GM19240 (cell line): ENCODE measurements at regions not wholly inside any gene's neighbourhood (a gene's known extent, or its start where the extent isn't known, plus 50 kb on each side); places are given as distances from the start of the nearest gene placed in this dataset.
"Not testable (repeated sequence)": the region's sequence is repeated elsewhere in the genome, so short reads cannot be mapped to it uniquely, and the experiment has no call there.

Experiments
- DNase-seq: peaks from one replicate; pipeline ENCODE4 v3.0.0; 2011; ENCODE audit warnings: low spot score; ENCODE audit not compliant: insufficient read length

- no peak for DNase-seq
Observed at GRCh38 chr5:38149815-38150195, 108.6 kb upstream of the EGFLAM start.

GRCh38 chr5:38148021-38148625 lies 110.2 kb upstream of the EGFLAM start:
- no peak for DNase-seq

DNA sequence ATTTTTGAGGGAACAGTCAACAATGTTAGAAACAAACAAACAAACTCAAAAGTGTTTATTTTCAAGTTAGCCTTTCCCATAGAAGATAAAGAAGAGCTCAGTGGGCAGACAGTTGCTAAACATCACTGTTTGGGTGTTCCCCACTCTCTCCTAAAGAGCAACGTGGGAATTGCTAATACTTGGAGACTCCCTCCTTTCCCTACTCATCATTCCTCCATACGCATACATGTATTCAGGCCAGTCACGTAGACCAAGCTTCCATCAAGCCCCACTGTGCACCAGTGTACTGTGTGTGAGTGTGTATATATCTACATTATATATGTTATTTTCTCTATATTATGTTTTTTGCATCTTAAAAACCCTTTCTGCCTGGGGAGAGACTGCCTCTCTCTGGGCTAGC lies 115.0 kb upstream of the EGFLAM start:
- no peak for DNase-seq

- no peak for DNase-seq
Observed at GRCh38 chr5:38141665-38142064, 116.7 kb upstream of the EGFLAM start.

DNA sequence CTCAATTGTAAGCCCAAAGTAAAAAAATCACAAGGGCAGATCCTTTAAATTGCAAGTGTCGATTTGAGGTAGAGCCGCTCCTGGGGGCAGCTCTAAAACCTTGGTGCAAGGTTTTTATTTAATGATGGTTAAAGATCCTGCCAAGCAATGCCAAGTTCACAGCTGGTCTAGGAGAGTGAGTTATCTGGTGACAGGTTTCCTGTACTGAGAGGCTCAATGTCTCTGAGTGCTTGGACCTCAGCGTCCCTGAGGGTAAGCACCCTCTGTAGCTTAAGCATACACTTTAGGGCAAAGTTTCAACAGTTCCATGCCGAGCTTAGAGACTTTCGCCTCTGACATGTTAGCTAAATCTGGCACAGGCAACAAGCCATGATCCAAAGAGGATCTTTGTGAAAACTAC lies 119.8 kb upstream of the EGFLAM start:
- no peak for DNase-seq

DNA sequence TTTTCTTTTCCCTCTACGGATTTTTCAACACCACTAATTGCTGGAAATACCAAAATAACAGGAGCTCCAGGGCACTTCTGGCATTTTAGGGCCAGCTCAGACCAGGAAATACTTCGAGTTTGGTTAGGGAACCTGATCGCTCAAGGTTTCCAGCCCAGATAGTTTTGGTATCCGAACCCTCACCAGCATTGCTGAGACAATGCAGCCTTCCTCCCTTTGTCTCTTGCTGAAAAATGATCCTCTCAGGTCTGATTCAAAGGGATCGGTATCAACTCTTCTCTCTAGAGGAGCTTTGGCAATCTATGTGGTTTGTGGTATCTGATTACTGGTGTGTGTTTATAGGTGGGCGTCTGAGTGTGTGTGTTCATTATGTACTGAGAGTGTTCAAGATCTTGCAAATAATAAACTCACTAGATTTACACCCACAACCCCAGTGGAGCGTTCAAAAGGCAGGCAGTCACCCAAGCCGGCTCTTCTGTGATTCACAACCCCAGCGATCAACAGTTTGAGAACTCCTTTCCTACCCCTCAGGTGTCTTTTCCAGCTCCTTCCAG lies 122.8 kb upstream of the EGFLAM start:
- DNase-seq, result no peak

DNA sequence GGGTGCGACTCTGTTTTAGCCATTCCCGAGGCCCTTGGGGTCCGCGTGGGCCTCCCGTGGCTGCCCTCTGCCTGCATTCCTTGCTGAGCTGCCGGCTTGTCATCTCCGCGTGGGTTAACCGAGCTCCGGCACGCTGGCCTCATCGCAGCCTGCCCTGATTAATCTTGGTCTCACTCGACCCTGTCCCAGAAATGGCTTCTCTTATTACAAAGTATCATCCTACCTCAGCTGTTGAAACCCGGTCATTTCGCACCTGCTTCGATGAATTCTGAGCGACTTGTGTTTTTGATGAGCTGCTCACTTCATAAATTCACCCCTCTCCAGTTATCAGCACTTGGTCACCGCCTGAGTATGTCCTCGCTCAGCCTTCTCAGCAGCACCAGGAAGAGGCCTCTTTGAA lies 123.5 kb upstream of the EGFLAM start:
- DNase-seq, result no peak

DNA sequence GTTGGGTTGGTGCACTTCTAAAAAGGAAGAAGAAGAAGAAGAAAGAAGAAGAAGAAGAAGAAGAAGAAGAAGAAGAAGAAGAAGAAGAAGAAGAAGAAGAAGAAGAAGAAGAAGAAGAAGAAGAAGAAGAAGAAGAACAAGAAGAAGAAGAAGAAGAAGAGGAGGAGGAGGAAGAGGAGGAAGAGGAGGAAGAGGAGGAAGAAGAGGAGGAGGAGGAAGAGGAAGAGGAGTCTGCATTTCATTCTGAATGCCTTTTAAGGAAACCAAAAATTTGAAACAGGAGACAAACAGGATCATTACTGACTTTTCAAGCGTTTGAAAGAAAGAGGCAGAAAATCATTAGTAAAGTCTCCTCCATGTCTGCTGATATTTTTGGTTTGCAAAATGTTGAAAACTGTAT lies 124.1 kb upstream of the EGFLAM start:
- not testable (repeated sequence) for DNase-seq

- no peak for DNase-seq
Observed at GRCh38 chr5:38131686-38132085, 126.7 kb upstream of the EGFLAM start.

- DNase-seq, result no peak
Observed at GRCh38 chr5:38124321-38124720, 134.0 kb upstream of the EGFLAM start.

DNA sequence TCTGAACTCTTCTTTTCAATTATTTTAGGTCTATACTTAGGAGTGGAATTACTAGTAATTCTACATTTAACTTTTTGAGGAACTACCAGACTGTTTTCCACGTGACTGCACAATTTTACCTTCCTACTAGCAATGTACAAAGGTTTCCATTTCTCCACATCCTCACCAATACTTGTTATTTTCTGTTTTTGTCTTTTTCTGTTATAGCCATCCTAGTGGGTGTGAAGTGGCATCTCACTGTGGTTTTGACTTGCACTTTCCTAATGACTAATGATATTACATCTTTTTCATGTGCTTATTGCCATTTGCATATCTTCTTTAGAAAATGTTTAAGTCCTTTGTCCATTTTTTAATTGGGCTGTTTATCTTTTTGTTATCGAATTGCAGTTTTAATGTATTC lies 136.9 kb upstream of the EGFLAM start:
- no peak for DNase-seq

GRCh38 chr5:38119836-38120235 lies 138.5 kb upstream of the EGFLAM start:
- no peak for DNase-seq

DNA sequence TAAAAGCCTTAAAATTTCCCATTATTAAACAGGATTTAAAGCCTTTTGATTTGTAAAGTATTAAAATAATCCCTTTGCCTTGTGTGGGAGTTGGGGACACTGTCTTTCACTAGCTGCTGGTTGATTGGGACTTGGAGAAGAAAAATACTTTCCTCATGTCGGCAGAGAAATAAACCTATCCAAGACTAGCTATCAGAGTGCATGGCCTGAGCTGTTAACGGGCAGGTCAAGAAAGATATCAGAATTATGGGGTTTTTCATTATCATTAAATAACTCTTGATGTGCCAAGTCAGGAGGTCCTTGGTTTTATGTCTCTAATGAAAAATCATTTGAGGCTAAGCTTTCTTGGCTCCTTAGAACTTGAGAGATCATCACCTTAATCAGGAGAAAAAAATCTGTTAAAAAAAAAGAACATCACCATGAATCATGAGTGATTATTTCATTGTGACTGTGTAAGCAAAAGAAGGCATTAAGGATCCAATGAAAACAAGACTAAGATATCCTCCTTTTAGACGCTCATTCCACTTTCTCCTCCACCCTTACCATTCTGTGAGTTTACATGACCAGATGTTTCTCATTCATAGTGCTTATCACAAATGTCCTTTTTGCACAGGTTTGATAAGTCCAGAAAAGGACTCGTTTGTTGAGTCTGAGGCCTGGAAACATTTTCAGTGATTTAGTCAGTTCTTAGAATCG lies 140.4 kb upstream of the EGFLAM start:
- no peak for DNase-seq

DNA sequence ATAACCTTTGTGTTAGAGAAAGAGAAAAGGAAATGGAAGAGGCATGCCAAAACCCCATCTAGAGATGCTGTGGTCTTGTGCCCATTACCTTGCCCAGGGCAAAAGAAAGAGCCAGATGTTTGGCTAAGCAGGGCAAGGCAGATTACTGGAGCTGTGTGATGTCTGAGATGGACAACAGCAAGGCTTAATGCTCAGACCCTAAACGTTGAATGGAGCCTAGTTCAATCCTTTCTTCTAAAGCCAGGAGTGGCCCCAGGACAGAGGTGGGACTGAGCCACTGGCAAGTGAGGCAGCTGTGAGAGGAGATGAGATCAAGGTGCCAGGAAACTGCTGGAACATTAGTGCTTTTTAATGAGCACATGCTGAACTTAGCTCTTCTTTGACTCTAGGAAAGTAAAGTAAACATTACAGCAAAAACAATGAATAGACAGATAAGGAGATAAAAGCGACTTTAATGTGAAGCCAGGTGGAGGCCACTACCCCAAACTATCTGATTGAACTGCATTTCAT lies 143.0 kb upstream of the EGFLAM start:
- no peak for DNase-seq

GRCh38 chr5:38113880-38114279 lies 144.5 kb upstream of the EGFLAM start:
- no peak for DNase-seq

DNA sequence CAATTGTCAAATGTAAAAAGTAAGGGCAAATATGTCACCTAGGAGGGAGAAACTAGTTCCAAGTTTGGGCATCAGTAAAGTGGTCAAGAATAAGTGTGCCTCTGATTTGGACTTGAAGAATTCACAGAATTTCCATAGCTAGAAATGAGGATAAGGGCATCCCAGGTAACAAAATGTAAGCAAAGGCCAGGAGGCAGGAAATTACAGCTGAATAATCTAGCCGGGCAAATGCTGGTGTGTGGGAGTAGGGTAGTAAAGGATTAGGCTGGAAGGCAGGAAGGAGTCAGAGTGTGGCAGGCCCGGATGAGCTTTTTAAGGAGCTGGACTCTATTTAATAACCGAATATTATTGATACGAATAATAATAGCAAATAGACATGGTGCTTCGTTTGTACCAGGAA lies 144.9 kb upstream of the EGFLAM start:
- no peak for DNase-seq

- DNase-seq, result no peak
Observed at GRCh38 chr5:38112938-38113337, 145.4 kb upstream of the EGFLAM start.

- no peak for DNase-seq
Observed at GRCh38 chr5:38110130-38110529, 148.2 kb upstream of the EGFLAM start.

DNA sequence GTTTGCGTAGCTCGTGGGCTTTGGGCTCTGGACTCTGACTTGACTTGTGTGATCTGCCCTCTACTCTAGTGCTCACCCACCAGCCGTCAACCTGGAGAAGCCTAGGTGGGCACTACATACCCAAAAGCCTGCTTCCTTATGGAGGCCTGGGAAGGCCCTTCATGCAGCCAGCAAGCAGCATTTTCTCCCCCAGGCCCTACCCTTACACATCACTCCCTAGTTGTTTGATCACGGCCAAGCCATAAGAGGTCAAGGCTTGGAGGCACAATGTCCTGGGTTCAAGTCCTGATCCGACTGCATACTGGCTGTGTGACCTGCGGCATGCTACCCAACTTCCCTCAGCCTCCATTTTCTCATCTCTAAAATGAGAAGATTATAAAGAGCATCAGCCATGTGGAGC lies 151.3 kb upstream of the EGFLAM start:
- DNase-seq, result no peak

DNA sequence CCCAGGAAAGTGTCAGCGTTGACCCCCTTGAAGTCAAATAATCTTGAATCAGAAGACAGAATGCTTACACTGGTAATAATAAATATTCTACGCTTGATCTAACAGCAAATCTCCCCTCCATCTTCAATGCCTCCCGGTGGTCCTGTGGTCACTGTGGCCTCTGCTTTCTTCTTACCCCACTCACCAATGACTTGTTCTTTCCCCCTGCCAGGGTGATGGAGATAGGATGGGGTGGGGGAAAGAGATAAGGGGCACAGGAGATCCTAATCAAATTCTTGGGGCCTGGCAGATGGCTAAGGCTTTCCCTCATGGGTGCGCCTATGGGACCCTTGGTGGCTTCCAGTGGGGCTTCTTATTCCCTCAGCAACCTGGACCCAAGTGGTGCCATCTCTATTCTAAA lies 152.6 kb upstream of the EGFLAM start:
- no peak for DNase-seq

GRCh38 chr5:38105231-38105570 lies 153.2 kb upstream of the EGFLAM start:
- no peak for DNase-seq

DNA sequence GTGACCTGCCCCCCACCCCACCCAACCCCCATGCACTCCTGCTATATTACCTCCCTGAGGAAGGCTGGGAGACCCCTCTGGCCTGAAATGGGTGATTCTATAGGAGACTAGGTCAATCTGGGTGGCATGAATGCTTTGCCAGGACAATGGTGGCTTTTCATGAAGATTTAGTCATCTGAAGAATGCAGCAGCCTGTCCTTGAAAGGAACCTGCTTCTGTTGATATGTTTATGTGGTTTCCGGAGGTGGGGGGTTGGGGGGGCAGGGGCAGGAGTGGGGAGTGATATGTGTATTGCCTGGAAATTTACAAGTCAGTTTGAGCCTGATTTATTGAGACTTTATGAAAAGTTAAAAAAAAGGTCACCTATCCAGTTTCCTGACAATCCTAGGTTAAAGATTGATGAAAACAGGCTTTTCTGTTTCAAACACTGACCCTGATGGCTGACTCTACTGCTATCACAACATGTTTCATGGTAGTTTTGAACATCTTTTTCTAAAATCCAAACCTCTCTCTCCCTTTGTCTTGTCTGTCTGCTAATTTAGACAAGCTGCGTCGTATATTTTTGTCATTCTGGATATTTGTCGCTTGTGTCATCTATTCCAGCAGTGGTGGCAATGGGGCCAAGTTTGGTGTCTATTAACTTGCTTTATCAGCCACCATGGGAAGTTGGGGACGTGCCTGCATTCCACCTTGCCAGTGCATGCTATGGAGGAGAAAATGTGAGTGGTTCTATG lies 153.7 kb upstream of the EGFLAM start:
- no peak for DNase-seq
